ENCODE measurements at regions not wholly inside any gene's neighbourhood (a gene's known extent, or its start where the extent isn't known, plus 50 kb on each side); places are given as distances from the start of the nearest gene placed in this dataset.

DNA sequence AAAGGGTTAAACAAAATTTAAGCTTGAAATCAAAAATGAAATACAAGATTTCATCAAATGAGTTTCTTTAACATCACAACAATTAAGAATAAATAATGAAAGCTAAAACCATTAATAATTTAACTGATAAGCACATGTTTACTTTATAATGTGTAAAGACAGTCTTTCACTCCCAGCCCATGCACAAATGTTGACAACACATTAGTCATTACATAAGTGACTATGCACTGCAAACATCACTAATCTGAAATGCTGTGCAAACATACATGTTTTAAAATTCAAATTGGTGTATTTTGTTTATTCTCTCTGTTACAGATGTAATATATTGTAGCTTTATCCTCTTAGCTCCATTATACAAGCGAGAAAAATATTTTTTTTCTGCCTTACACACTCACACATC, 220.6 kb upstream of the CPXCR1 start:
- no peaks in the 10 kb centered on the region for H3K27me3 Mint-ChIP-seq (ENCODE audit: low read depth)
- H3K36me3 Mint-ChIP-seq, result no peaks in the 10 kb centered on the region
- no peaks in the 10 kb centered on the region for H3K4me1 Mint-ChIP-seq
- peaks cover 21% of the 10 kb centered on the region for H3K9me3 Mint-ChIP-seq
- no peak for DNase-seq (ENCODE audit: low spot score in 2 of 2, unreplicated experiment in 2 of 2)
- no peak overlapping the region for H3K4me3 Mint-ChIP-seq
- TF ChIP-seq, protein P1, sequence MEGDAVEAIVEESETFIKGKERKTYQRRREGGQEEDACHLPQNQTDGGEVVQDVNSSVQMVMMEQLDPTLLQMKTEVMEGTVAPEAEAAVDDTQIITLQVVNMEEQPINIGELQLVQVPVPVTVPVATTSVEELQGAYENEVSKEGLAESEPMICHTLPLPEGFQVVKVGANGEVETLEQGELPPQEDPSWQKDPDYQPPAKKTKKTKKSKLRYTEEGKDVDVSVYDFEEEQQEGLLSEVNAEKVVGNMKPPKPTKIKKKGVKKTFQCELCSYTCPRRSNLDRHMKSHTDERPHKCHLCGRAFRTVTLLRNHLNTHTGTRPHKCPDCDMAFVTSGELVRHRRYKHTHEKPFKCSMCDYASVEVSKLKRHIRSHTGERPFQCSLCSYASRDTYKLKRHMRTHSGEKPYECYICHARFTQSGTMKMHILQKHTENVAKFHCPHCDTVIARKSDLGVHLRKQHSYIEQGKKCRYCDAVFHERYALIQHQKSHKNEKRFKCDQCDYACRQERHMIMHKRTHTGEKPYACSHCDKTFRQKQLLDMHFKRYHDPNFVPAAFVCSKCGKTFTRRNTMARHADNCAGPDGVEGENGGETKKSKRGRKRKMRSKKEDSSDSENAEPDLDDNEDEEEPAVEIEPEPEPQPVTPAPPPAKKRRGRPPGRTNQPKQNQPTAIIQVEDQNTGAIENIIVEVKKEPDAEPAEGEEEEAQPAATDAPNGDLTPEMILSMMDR (IDR thresholded peaks at IDR 0.05; ENCODE audit: unreplicated experiment), result no peak
- H3K27ac Mint-ChIP-seq, result no peak overlapping the region

DNA sequence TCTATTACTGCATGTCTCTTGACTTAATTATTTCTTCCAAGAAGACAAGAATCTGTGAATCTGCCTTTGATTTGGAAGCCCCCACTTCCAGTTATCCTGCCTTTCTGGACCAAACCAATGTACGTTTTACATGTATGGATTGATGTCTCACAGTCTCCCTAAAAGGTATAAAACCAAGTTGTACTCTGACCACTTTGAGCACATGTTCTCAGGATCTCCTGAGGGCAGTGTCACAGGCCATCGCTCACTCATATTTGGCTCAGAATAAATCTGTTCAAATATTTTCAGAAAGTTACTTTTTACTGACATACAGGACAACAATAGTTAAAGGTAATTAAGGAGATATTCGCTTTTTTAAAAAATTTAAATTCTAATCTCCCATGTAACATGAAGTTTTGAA, 188.6 kb upstream of the CPXCR1 start:
- no peak for DNase-seq (ENCODE audit: low spot score in 2 of 2, unreplicated experiment in 2 of 2)
- peaks cover 8% of the 10 kb centered on the region for H3K4me1 Mint-ChIP-seq
- no peaks in the 10 kb centered on the region for H3K36me3 Mint-ChIP-seq
- H3K27ac Mint-ChIP-seq, result no peak overlapping the region
- H3K9me3 Mint-ChIP-seq, result no peaks in the 10 kb centered on the region
- TF ChIP-seq, protein P1 (IDR thresholded peaks at IDR 0.05; ENCODE audit: unreplicated experiment), result no peak
- no peak overlapping the region for H3K4me3 Mint-ChIP-seq
- no peaks in the 10 kb centered on the region for H3K27me3 Mint-ChIP-seq (ENCODE audit: low read depth)

DNA sequence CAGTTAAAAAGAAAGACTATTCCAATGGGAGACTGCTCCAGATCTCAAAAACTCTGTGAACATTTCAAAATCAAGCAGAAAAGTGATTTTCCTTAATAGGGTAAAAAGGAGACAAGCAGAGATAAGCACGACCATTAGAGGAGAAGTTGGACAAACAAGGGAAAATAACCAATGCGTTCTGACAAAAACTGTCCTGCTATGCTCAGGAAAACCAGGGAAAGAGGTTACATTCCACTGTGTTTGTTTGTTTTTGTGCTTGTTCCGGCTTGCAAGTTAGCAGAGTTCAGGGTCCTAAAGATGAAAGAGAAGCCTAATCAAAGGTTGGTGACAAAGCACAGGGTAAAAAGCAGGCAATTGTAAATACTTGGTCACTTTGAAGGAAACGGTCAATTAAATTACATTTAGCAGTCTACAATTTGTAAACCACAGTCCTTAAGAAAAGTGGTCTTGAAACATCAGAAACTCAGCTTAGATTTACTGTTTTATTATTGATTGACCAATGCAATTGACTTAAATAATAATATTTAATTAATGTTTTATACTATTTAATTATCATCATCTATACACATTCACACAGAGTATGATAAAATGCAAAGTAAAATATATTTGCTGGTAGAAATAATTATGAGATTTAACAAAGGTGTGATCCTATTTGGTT, 186.2 kb upstream of the CPXCR1 start:
- no peaks in the 10 kb centered on the region for H3K36me3 Mint-ChIP-seq
- peaks cover 8% of the 10 kb centered on the region for H3K4me1 Mint-ChIP-seq
- no peak for DNase-seq (ENCODE audit: low spot score in 2 of 2, unreplicated experiment in 2 of 2)
- H3K9me3 Mint-ChIP-seq, result peaks cover 4% of the 10 kb centered on the region
- TF ChIP-seq, protein P1 (IDR thresholded peaks at IDR 0.05; ENCODE audit: unreplicated experiment), result no peak
- H3K4me3 Mint-ChIP-seq, result no peak overlapping the region
- peak overlapping the region; percentile 44 for H3K27ac Mint-ChIP-seq
- H3K27me3 Mint-ChIP-seq (ENCODE audit: low read depth), result no peaks in the 10 kb centered on the region

DNA sequence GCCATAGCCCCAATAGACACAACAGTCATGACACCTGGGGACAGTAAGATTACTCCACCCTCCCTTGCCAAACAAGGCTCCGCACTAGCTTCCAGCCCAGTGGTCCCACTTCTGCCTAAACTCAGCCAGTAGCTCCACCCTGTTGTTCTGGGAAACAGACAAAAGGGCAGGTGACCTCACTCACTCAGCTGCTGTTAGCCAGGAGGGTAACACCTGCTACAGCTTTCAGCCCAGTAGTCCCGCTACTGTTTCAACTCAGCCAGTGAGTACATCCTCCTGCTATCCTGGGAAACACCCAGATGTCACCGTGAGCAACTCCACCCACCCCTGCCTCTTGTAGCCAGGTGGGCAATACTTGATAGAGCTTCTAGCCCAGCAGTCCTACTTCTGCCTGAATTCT, 162.7 kb upstream of the CPXCR1 start:
- Mint-ChIP-seq H3K4me1 (no peaks in the 10 kb centered on the region), H3K36me3 (peaks cover 2% of the 10 kb centered on the region), H3K27me3 (ENCODE audit: low read depth) (no peaks in the 10 kb centered on the region), H3K27ac (no peak overlapping the region), H3K9me3 (peaks cover 57% of the 10 kb centered on the region), H3K4me3 (no peak overlapping the region)
- TF ChIP-seq, protein P1 (IDR thresholded peaks at IDR 0.05; ENCODE audit: unreplicated experiment), result no peak
- no peak for DNase-seq (ENCODE audit: low spot score in 2 of 2, unreplicated experiment in 2 of 2)

DNA sequence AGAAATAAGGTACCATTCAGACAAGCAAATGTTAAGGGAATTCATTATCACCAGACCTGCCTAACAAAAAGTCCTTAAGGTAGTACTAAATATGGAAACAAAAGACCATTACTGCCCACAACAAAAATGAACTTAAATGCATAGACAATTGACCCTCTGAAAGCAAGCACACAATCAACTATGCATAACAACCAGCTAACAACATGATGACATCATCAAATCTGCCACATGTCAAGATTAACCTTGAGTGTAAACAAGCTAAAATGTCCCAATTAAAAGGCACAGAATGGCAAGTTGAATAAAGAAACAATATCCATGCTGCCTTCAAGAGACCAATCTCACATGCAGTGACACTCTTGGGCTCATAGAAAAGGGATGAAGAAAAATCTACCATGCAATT, 160.7 kb upstream of the CPXCR1 start:
- H3K9me3 Mint-ChIP-seq, result peaks cover 55% of the 10 kb centered on the region
- DNase-seq (ENCODE audit: low spot score in 2 of 2, unreplicated experiment in 2 of 2), result no peak
- H3K27me3 Mint-ChIP-seq (ENCODE audit: low read depth), result no peaks in the 10 kb centered on the region
- H3K36me3 Mint-ChIP-seq, result peaks cover 2% of the 10 kb centered on the region
- TF ChIP-seq, protein P1 (IDR thresholded peaks at IDR 0.05; ENCODE audit: unreplicated experiment), result no peak
- no peak overlapping the region for H3K4me3 Mint-ChIP-seq
- no peak overlapping the region for H3K27ac Mint-ChIP-seq
- H3K4me1 Mint-ChIP-seq, result no peaks in the 10 kb centered on the region

DNA sequence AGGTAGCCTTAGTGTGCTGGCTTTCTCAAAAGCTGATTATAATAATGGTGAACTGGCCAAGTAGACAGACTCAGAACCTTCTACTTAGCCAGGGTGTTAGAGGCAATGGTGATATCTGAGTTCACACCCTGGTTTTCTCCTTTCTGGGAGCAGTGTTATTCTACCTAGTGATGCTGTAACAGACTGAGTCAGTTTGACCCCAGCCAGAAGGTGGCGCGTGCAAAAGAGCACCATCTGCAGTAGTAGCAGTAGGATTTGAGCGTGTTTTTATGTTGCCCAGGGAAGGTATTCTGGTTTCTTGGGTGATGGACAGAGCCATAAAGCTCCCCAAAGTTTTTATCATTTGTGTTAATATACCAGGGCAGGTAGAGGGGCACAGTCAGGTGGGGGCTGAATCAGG, 143.8 kb upstream of the CPXCR1 start:
- Mint-ChIP-seq H3K36me3 (peaks cover 2% of the 10 kb centered on the region), H3K27me3 (ENCODE audit: low read depth) (no peaks in the 10 kb centered on the region), H3K4me1 (peaks cover 30% of the 10 kb centered on the region), H3K9me3 (peaks cover 10% of the 10 kb centered on the region), H3K27ac (no peak overlapping the region), H3K4me3 (no peak overlapping the region)
- TF ChIP-seq, protein P1 (IDR thresholded peaks at IDR 0.05; ENCODE audit: unreplicated experiment), result no peak
- no peak for DNase-seq (ENCODE audit: low spot score in 2 of 2, unreplicated experiment in 2 of 2)

Data from mesothelial cell of epicardium (in vitro differentiated cells).